ENCODE measurements at regions not wholly inside any gene's neighbourhood (a gene's known extent, or its start where the extent isn't known, plus 50 kb on each side); places are given as distances from the start of the nearest gene placed in this dataset.
"Not testable (repeated sequence)": the region's sequence is repeated elsewhere in the genome, so short reads cannot be mapped to it uniquely, and the experiment has no call there.

- H3K9me3 ChIP-seq (ENCODE audit: control insufficient read depth, insufficient read depth, low read length), result no peaks in the 10 kb centered on the region; the same call in 1 of the 2 replicates
- no peaks in the 10 kb centered on the region for H3K4me1 ChIP-seq (ENCODE audit: insufficient read depth, low read length)
- H3K36me3 ChIP-seq (ENCODE audit: insufficient read depth, low read length), result no peaks in the 10 kb centered on the region
- no peak overlapping the region for H3K9ac ChIP-seq (ENCODE audit: low read depth, low read length)
Measured at GRCh38 chr5:98339141-98339848, 434.2 kb upstream of the RGMB start.

GRCh38 chr5:98341038-98342032 lies 432.1 kb upstream of the RGMB start:
- Histone ChIP-seq H3K36me3 (ENCODE audit: insufficient read depth, low read length) (no peaks in the 10 kb centered on the region), H3K9ac (ENCODE audit: low read depth, low read length) (no peak overlapping the region), H3K9me3 (ENCODE audit: control insufficient read depth, insufficient read depth, low read length) (no peaks in the 10 kb centered on the region; the same call in 1 of the 2 replicates), H3K4me1 (ENCODE audit: insufficient read depth, low read length) (no peaks in the 10 kb centered on the region)

- H3K9ac ChIP-seq (ENCODE audit: low read depth, low read length); H3K9me3 ChIP-seq (ENCODE audit: control insufficient read depth, insufficient read depth, low read length); H3K4me1 ChIP-seq (ENCODE audit: insufficient read depth, low read length); H3K36me3 ChIP-seq (ENCODE audit: insufficient read depth, low read length): not testable (repeated sequence)
Measured at GRCh38 chr5:98342958-98343660, 430.4 kb upstream of the RGMB start.

GRCh38 chr5:98349251-98349989 lies 424.0 kb upstream of the RGMB start:
- Histone ChIP-seq H3K36me3 (ENCODE audit: insufficient read depth, low read length) (no peaks in the 10 kb centered on the region; the same call in 1 of the 2 replicates), H3K9ac (ENCODE audit: low read depth, low read length) (no peak overlapping the region), H3K9me3 (ENCODE audit: control insufficient read depth, insufficient read depth, low read length) (peaks cover 10% of the 10 kb centered on the region; the same call in 1 of the 2 replicates), H3K4me1 (ENCODE audit: insufficient read depth, low read length) (no peaks in the 10 kb centered on the region)

- Histone ChIP-seq H3K9ac (ENCODE audit: low read depth, low read length) (no peak overlapping the region), H3K9me3 (ENCODE audit: control insufficient read depth, insufficient read depth, low read length) (peaks cover 10% of the 10 kb centered on the region; the same call in 1 of the 2 replicates), H3K4me1 (ENCODE audit: insufficient read depth, low read length) (no peaks in the 10 kb centered on the region), H3K36me3 (ENCODE audit: insufficient read depth, low read length) (no peaks in the 10 kb centered on the region; the same call in 1 of the 2 replicates)
Measured at GRCh38 chr5:98349990-98350365, 423.5 kb upstream of the RGMB start.

- no peak overlapping the region for H3K9ac ChIP-seq (ENCODE audit: low read depth, low read length)
- H3K36me3 ChIP-seq (ENCODE audit: insufficient read depth, low read length), result no peaks in the 10 kb centered on the region; the same call in 1 of the 2 replicates
- peaks cover 14% of the 10 kb centered on the region; the same call in 1 of the 2 replicates for H3K9me3 ChIP-seq (ENCODE audit: control insufficient read depth, insufficient read depth, low read length)
- no peaks in the 10 kb centered on the region for H3K4me1 ChIP-seq (ENCODE audit: insufficient read depth, low read length)
Measured at GRCh38 chr5:98354922-98355321, 418.5 kb upstream of the RGMB start.

- H3K36me3 ChIP-seq (ENCODE audit: insufficient read depth, low read length), result no peaks in the 10 kb centered on the region
- H3K9me3 ChIP-seq (ENCODE audit: control insufficient read depth, insufficient read depth, low read length), result peaks cover 3% of the 10 kb centered on the region; the same call in 1 of the 2 replicates
- H3K9ac ChIP-seq (ENCODE audit: low read depth, low read length), result no peak overlapping the region
- H3K4me1 ChIP-seq (ENCODE audit: insufficient read depth, low read length), result no peaks in the 10 kb centered on the region
Measured at GRCh38 chr5:98360548-98360947, 412.9 kb upstream of the RGMB start.

GRCh38 chr5:98363157-98363556 lies 410.3 kb upstream of the RGMB start:
- H3K9ac ChIP-seq (ENCODE audit: low read depth, low read length), result no peak overlapping the region
- H3K36me3 ChIP-seq (ENCODE audit: insufficient read depth, low read length), result no peaks in the 10 kb centered on the region
- H3K4me1 ChIP-seq (ENCODE audit: insufficient read depth, low read length), result no peaks in the 10 kb centered on the region
- H3K9me3 ChIP-seq (ENCODE audit: control insufficient read depth, insufficient read depth, low read length), result peaks cover 3% of the 10 kb centered on the region; the same call in 1 of the 2 replicates

GRCh38 chr5:98364549-98364948 lies 408.9 kb upstream of the RGMB start:
- no peaks in the 10 kb centered on the region for H3K36me3 ChIP-seq (ENCODE audit: insufficient read depth, low read length)
- H3K9me3 ChIP-seq (ENCODE audit: control insufficient read depth, insufficient read depth, low read length), result no peaks in the 10 kb centered on the region
- no peaks in the 10 kb centered on the region for H3K4me1 ChIP-seq (ENCODE audit: insufficient read depth, low read length)
- H3K9ac ChIP-seq (ENCODE audit: low read depth, low read length), result no peak overlapping the region

- H3K36me3 ChIP-seq (ENCODE audit: insufficient read depth, low read length), result no peaks in the 10 kb centered on the region
- no peaks in the 10 kb centered on the region for H3K4me1 ChIP-seq (ENCODE audit: insufficient read depth, low read length)
- H3K9ac ChIP-seq (ENCODE audit: low read depth, low read length), result no peak overlapping the region
- H3K9me3 ChIP-seq (ENCODE audit: control insufficient read depth, insufficient read depth, low read length), result no peaks in the 10 kb centered on the region
Measured at GRCh38 chr5:98365126-98365525, 408.3 kb upstream of the RGMB start.

GRCh38 chr5:98368141-98368540 lies 405.3 kb upstream of the RGMB start:
- H3K9ac ChIP-seq (ENCODE audit: low read depth, low read length), result no peak overlapping the region
- H3K4me1 ChIP-seq (ENCODE audit: insufficient read depth, low read length), result no peaks in the 10 kb centered on the region
- no peaks in the 10 kb centered on the region for H3K36me3 ChIP-seq (ENCODE audit: insufficient read depth, low read length)
- no peaks in the 10 kb centered on the region for H3K9me3 ChIP-seq (ENCODE audit: control insufficient read depth, insufficient read depth, low read length)

GRCh38 chr5:98372351-98372750 lies 401.1 kb upstream of the RGMB start:
- no peaks in the 10 kb centered on the region for H3K36me3 ChIP-seq (ENCODE audit: insufficient read depth, low read length)
- H3K9ac ChIP-seq (ENCODE audit: low read depth, low read length), result no peak overlapping the region
- H3K9me3 ChIP-seq (ENCODE audit: control insufficient read depth, insufficient read depth, low read length), result no peaks in the 10 kb centered on the region
- no peaks in the 10 kb centered on the region; the same call in 1 of the 2 replicates for H3K4me1 ChIP-seq (ENCODE audit: insufficient read depth, low read length)

- Histone ChIP-seq H3K9ac (ENCODE audit: low read depth, low read length) (no peak overlapping the region), H3K36me3 (ENCODE audit: insufficient read depth, low read length) (no peaks in the 10 kb centered on the region), H3K4me1 (ENCODE audit: insufficient read depth, low read length) (peaks cover 9% of the 10 kb centered on the region; the same call in 1 of the 2 replicates), H3K9me3 (ENCODE audit: control insufficient read depth, insufficient read depth, low read length) (no peaks in the 10 kb centered on the region)
Measured at GRCh38 chr5:98391921-98392625, 381.4 kb upstream of the RGMB start.

Data from ES-I3 (cell line).